ENCODE measurements at regions not wholly inside any gene's neighbourhood (a gene's known extent, or its start where the extent isn't known, plus 50 kb on each side); places are given as distances from the start of the nearest gene placed in this dataset.

GRCh38 chr11:21628641-21629040, 564.2 kb upstream of the ANO5 start:
- TF ChIP-seq TCF12 (IDR thresholded peaks at IDR 0.05) (no peak), MXI1 (IDR thresholded peaks at IDR 0.05; ENCODE audit: low read depth, low read length) (no peak), EP300 (IDR thresholded peaks at IDR 0.05; ENCODE audit: borderline replicate concordance in 1 of 2, low read depth in 1 of 2, low read length in 1 of 2) (no peak), CTCF (IDR thresholded peaks at IDR 0.05) (no peak)
